HG02759 (cell line): ENCODE measurements at regions not wholly inside any gene's neighbourhood (a gene's known extent, or its start where the extent isn't known, plus 50 kb on each side); places are given as distances from the start of the nearest gene placed in this dataset.
"Not testable (repeated sequence)": the region's sequence is repeated elsewhere in the genome, so short reads cannot be mapped to it uniquely, and the experiment has no call there.

Experiments
- ATAC-seq: cut with Tn5 transposase; IDR thresholded peaks from one replicate; pipeline ENCODE4 v1.9.1; 2021; ENCODE audit warnings: mild to moderate bottlenecking, moderate library complexity; ENCODE audit not compliant: unreplicated experiment

- no peak for ATAC-seq
Observed at GRCh38 chr5:153211076-153211475, 279.4 kb upstream of the GRIA1 start.

DNA sequence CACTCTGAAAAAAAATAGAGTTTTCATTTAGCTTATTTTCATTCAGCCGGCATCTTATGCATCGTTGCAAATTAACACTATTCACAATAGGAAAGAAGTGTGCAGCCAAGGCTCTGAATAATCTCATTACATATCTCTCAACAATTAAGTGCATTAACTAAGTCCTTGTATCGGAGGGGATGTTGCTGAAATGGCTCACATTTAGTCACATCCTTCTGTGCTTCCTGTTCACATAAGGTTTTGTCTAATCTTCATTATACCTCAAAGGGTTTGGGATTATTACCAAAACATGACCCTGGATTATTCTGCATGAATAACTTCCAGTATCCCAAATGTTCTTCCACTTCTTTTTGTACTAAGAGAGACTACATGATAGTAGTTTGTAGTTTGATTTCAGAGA, 278.0 kb upstream of the GRIA1 start:
- ATAC-seq, result no peak

- ATAC-seq, result no peak
Observed at GRCh38 chr5:153222936-153223335, 267.5 kb upstream of the GRIA1 start.

GRCh38 chr5:153223376-153223775, 267.1 kb upstream of the GRIA1 start:
- no peak for ATAC-seq

DNA sequence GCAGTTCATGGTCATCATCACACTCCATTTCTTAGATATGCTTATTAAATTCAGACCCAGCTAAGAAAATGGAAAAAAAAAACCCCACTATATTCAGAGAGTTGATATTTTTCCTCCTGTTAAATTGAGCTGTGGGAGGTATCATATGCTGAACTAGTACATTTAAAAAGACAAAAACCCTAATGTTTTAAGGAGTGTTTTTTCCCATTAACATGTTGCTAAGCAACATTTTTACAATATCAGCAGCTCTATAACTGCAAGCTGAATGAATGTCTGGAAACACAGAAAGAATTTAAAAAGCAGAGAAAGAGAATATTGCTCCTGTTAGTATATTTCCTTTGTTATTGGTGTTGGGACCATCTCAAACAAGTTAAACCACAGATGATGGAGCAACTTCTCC, 265.8 kb upstream of the GRIA1 start:
- ATAC-seq, result no peak

DNA sequence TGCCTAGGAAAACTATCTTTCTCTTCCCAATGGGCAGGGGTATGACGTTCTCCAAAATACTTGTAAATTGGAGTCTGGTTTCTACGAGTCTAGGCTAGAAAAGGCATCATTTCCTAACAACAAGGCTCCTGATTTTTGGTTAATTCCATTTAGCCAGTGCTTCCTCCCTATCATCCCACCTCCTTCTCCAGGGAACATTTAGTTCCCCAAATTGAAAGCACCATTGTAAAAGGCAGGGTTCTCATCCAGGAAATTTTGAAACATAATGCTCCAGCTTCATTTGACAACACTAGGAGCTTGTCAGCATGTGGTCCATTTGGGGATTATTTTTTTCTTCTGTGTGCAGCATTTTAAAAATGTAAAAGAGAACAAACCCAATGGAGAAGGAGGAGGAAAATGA, 256.5 kb upstream of the GRIA1 start:
- no peak for ATAC-seq

DNA sequence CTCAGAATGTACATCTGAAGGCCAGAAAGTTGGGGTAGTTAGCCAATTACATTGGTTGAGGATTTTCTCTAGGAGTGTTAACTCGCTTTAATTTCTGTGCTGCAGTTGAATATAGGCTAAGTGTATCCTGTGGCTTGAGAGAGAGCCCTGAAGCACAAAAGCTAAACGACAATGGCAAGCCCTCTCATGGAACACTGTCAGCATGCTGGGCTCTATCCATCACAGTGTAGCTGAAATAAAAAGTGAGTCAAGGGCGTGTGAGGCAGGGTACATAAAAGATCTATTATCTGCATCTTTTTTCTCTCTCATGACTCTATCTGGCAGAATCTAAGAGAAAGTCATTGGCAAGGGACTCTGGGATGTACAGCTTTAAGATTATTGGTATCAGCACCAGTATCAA, 254.2 kb upstream of the GRIA1 start:
- no peak for ATAC-seq

DNA sequence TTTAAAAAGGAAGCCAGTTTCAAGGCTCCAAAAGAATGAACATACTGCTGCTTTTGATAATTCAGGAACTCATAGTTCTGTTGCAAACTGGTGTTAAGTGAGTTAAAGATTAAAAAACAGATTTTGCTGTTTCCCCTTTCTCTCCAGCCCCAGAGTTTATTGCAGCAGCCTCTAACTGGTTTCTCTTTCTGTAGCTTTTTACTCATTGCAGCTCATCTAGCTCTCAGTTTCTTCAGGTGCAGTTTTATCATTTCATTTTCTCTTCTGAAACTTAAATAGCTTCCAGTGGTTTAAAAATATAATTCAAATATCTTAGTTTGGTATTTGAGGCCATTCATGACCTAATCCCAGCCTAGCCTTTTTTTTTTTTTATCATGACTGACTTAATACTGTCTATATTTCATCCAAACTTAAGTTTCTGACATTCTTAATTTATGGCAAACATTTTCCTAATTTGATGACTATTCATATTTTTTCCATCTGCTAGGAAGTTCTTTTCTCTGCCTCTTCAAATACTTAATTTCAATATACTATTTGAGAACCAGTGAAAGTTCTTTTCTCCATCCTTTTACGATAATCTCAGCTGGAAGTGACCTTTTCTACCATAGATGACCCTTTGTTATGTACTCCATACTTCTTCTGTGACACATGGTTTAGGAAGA, 252.7 kb upstream of the GRIA1 start:
- peak; percentile 84 for ATAC-seq

GRCh38 chr5:153257381-153257780, 233.1 kb upstream of the GRIA1 start:
- ATAC-seq, result no peak

DNA sequence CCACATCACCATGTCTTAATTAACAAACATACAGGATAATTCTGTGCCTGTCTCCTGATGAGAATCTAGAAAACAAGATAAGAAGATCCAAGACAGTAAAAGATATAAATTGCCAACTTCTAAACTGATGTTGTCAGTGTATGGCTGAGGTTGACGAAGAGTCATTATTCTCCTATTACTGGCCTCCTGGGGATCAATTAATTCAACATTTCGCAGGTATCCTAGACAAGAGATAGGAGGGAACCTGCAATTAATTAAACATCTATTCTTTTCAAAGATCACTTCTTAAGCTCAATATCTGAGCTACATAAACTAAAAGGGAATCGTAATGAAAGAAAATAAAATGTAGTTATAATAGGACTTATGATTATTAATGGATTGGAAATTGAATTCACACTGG, 232.0 kb upstream of the GRIA1 start:
- no peak for ATAC-seq

DNA sequence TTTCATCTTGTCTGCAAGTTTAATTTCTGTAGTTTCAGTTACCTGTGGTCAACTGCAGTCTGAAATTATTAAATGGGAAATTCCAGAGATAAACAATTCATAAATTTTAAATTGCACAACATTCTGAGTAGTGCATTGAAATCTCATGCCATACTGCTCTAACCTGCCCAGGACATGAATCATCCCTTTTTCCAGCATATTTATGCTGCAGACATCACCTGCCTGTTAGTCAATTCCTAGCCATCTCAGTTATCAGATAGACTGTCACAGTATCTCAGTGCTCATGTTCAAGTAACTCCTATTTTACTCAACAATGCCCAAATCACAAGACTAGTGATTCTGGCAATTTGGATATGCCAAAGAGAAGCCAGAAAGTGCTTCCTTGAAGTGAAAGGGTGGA, 223.0 kb upstream of the GRIA1 start:
- no peak for ATAC-seq

- ATAC-seq, result no peak
Observed at GRCh38 chr5:153275695-153276094, 214.8 kb upstream of the GRIA1 start.

- ATAC-seq, result no peak
Observed at GRCh38 chr5:153276151-153276550, 214.3 kb upstream of the GRIA1 start.

DNA sequence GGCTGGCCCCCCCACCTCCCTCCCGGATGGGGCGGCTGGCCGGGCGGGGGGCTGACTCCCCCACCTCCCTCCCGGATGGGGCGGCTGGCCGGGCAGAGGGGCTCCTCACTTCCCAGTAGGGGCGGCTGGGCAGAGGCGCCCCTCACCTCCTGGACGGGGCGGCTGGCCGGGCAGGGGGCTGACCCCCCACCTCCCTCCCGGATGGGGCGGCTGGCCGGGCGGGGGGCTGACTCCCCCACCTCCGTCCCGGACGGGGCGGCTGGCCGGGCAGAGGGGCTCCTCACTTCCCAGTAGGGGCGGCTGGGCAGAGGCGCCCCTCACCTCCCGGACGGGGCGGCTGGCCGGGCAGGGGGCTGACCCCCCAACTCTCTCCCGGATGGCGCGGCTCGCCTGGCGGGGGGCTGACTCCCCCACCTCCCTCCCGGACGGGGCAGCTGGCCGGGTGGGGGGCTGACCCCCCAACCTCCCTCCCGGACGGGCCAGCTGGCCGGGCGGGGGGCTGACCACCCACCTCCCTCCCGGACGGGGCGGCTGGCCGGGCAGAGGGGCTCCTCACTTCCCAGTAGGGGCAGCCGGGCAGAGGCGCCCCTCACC, 194.1 kb upstream of the GRIA1 start:
- ATAC-seq, result not testable (repeated sequence)

GRCh38 chr5:153299891-153300290, 190.6 kb upstream of the GRIA1 start:
- no peak for ATAC-seq

- no peak for ATAC-seq
Observed at GRCh38 chr5:153308282-153308681, 182.2 kb upstream of the GRIA1 start.

- ATAC-seq, result no peak
Observed at GRCh38 chr5:153318556-153318955, 171.9 kb upstream of the GRIA1 start.

DNA sequence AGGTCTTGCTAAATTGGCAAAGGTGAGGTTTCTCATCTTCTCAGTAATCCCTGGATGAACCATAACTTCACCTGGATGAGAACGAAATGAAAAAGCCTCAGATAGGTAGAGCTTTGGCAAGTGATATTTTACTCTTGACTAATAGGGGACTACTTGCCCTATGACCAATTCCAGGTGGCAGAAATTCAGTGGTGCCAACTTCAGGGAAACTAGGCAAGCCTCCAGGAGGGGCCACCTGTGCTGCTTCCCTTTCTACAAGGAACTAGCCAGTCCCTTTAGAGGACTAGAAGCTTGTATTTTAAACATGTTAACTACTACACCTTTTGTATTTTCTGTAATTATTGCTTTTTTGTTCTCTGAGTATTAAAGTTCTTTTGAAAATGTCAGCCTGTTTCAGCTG, 169.0 kb upstream of the GRIA1 start:
- ATAC-seq, result no peak

GRCh38 chr5:153340139-153340538, 150.3 kb upstream of the GRIA1 start:
- ATAC-seq, result no peak

- no peak for ATAC-seq
Observed at GRCh38 chr5:153340738-153341137, 149.7 kb upstream of the GRIA1 start.

DNA sequence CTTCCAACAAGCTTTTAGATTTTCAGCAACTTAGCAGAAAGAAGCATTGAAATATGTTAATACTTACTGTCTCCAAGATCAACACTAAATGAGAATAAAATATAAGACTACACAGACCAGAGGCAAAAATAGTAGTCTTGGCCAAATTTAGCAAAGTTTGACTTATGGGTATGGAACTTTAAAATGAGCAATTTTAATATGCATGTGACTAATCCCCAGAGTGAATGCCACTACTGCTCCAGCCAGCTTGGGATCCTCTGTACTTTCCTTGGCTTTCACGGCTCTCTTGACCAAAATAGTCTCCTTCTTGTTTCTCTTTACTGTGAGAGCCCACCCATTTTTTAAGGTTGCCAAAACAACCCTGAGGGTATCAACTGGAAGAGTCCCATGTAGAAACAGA, 148.0 kb upstream of the GRIA1 start:
- no peak for ATAC-seq

DNA sequence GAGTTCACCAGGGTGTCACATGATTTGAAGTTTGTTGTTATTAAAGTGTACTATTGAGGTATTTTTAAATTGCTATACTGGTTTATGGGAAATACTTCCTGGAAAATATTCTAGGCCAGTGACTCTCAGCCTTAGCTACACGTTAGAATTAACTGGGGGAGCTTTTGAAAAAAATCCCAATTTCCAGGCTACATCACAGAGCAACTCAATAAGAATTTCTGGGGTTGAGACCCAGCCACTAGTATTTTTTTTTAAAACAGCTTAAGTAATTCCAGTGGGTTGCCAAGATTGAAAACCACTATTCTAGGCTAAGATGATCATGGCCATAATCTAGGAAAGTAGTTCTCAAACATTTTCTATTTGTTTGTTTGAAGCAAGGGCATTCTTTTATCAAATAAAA, 142.9 kb upstream of the GRIA1 start:
- no peak for ATAC-seq
